Gastrocnemius medialis (tissue), 4 donors: ENCODE measurements at regions not wholly inside any gene's neighbourhood (a gene's known extent, or its start where the extent isn't known, plus 50 kb on each side); places are given as distances from the start of the nearest gene placed in this dataset.

Experiments
- ATAC-seq, 2 donors: fragments of 150-250 bp; one replicate each; pipeline ENCODE4 v1.9.1; 2016
- DNase-seq, 2 donors: peaks; one replicate each; pipeline ENCODE4 v3.0.0-alpha.2; 2019
- H3K27ac ChIP-seq, 4 donors: fragments of 200-600 bp; sonication (generic); 1 replicate in 1 of 4; 2 replicates in 3 of 4; pipeline ENCODE4 v1.5.1; 2016 to 2018; ENCODE audit warnings: mild to moderate bottlenecking in 2 of 4, moderate library complexity in 1 of 4
- H3K27me3 ChIP-seq, 3 donors: fragments of 200-600 bp; sonication (generic) in 2 of 3; 1 replicate in 1 of 3; 2 replicates in 2 of 3; pipeline versions ENCODE4 v1.5.1 to v1.6.0; 2016 to 2019; ENCODE audit warnings: mild to moderate bottlenecking in 1 of 3, moderate library complexity in 1 of 3
- H3K36me3 ChIP-seq, 2 donors: fragments of 200-600 bp; sonication (generic) in 1 of 2; one replicate each; pipeline ENCODE4 v1.5.1; 2017 to 2018
- H3K4me1 ChIP-seq, 2 donors: fragments of 200-600 bp; sonication (generic) in 1 of 2; one replicate each; pipeline ENCODE4 v1.5.1; 2016 to 2017; ENCODE audit warnings: mild to moderate bottlenecking in 2 of 2
- H3K4me3 ChIP-seq, 4 donors: fragments of 200-600 bp; sonication (generic) in 3 of 4; 1 replicate in 1 of 4; 2 replicates in 3 of 4; pipeline ENCODE4 v1.5.1; 2016 to 2019; ENCODE audit warnings: mild to moderate bottlenecking in 2 of 4
- H3K9me3 ChIP-seq, 3 donors: fragments of 200-600 bp; sonication (generic) in 2 of 3; 1 replicate in 1 of 3; 2 replicates in 2 of 3; pipeline ENCODE4 v1.5.1; 2016 to 2019
- POLR2A ChIP-seq, 2 donors: fragments of 450-650 bp; IDR thresholded peaks; one replicate each; pipeline ENCODE4 v1.6.1; 2017; ENCODE audit warnings: antibody characterized with exemption in 2 of 2, mild to moderate bottlenecking in 2 of 2, moderate library complexity in 2 of 2
- in situ Hi-C, 4 donors: fragments of 200-750 bp; cut with MboI; loops; one replicate each; pipeline versions ENCODE4 v1.15.0 to v1.8.0; 2017; ENCODE audit warnings: low sequenced_read_pairs in 4 of 4
- intact Hi-C: fragments of 100-400 bp; cut with DNase I; formaldehyde crosslinking; loops from one replicate; pipeline ENCODE4 v1.15.1; 2023; ENCODE audit warnings: low total_unique reads
- TF ChIP-seq, protein P1 (sequence below), 5 experiments: fragments of 450-650 bp in 3 of 5; fragments of 200-600 bp in 2 of 5; sonication (generic) in 2 of 5; IDR thresholded peaks in 4 of 5; conservative IDR thresholded peaks in 1 of 5; 1 replicate in 4 of 5; 2 replicates in 1 of 5; pipeline ENCODE4 v1.5.1; 2016 to 2019; ENCODE audit warnings: antibody characterized with exemption in 5 of 5, mild to moderate bottlenecking in 3 of 5, moderate library complexity in 3 of 5

DNA sequence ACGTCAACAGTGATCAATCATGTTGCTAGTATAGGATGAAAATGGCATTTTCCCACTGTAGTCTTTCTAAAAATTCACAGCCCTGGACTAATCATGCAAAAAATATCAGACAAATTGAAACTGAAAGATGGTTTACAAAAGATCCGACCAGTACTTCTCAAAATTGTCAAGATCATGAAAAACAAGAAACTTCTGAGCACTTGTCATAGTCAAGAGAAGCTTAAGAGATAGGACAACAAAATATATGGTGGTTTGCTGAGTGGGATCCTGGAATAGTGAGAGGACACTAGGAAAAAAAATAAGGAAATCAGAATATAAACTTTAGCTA is 101.1 kb downstream of the NAA11 start:
- no peak for TF ChIP-seq POLR2A (IDR thresholded peaks at IDR 0.05)
- TF ChIP-seq, protein P1, sequence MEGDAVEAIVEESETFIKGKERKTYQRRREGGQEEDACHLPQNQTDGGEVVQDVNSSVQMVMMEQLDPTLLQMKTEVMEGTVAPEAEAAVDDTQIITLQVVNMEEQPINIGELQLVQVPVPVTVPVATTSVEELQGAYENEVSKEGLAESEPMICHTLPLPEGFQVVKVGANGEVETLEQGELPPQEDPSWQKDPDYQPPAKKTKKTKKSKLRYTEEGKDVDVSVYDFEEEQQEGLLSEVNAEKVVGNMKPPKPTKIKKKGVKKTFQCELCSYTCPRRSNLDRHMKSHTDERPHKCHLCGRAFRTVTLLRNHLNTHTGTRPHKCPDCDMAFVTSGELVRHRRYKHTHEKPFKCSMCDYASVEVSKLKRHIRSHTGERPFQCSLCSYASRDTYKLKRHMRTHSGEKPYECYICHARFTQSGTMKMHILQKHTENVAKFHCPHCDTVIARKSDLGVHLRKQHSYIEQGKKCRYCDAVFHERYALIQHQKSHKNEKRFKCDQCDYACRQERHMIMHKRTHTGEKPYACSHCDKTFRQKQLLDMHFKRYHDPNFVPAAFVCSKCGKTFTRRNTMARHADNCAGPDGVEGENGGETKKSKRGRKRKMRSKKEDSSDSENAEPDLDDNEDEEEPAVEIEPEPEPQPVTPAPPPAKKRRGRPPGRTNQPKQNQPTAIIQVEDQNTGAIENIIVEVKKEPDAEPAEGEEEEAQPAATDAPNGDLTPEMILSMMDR (IDR thresholded peaks at IDR 0.05 in 4 of 5, conservative IDR thresholded peaks at IDR 0.05 in 1 of 5), result no peak
- Histone ChIP-seq H3K36me3 (no peaks in the 10 kb centered on the region), H3K4me1 (no peaks in the 10 kb centered on the region), H3K4me3 (no peak overlapping the region), H3K27me3 (no peaks in the 10 kb centered on the region), H3K9me3 (no peaks in the 10 kb centered on the region), H3K27ac (no peak overlapping the region)
- DNase-seq (no peak), ATAC-seq (no peak)
- in situ Hi-C loops, result no loop called here
- intact Hi-C loops, result no loop called here

GRCh38 chr4:79223993-79224776 is 101.7 kb downstream of the NAA11 start:
- intact Hi-C loops, result no loop called here
- no peaks in the 10 kb centered on the region for H3K36me3 ChIP-seq
- TF ChIP-seq, protein P1 (IDR thresholded peaks at IDR 0.05 in 4 of 5, conservative IDR thresholded peaks at IDR 0.05 in 1 of 5), result no peak
- no peak for TF ChIP-seq POLR2A (IDR thresholded peaks at IDR 0.05)
- no peak for ATAC-seq
- no peak overlapping the region for H3K27ac ChIP-seq
- no peak overlapping the region for H3K4me3 ChIP-seq
- H3K27me3 ChIP-seq, result no peaks in the 10 kb centered on the region
- H3K9me3 ChIP-seq, result no peaks in the 10 kb centered on the region
- no peaks in the 10 kb centered on the region for H3K4me1 ChIP-seq
- DNase-seq, result no peak
- in situ Hi-C loops, result no loop called here

DNA sequence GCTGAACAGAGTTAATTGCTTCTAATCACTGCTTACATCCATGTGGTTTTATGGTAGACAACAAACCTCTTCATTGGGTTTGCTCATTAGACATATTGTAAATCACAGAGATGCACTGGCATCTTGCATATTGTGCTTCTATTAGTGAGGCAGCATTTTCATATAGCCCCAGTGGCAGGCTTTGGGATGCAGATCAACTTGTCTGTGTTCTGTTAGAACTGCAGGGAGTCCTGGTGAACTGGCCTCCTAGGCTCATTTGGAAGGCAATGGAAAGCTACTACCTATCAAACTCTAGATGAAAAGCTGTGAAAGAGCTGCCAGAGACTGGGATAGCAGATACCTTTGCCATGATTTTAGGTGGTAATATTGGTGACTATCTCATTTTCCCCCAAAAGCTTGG is 108.8 kb downstream of the NAA11 start:
- in situ Hi-C loops, result no loop called here
- H3K27ac ChIP-seq, result no peak overlapping the region
- no peaks in the 10 kb centered on the region for H3K27me3 ChIP-seq
- H3K36me3 ChIP-seq, result no peaks in the 10 kb centered on the region
- no peak for ATAC-seq
- H3K9me3 ChIP-seq, result no peaks in the 10 kb centered on the region
- TF ChIP-seq POLR2A (IDR thresholded peaks at IDR 0.05), result no peak
- TF ChIP-seq, protein P1 (IDR thresholded peaks at IDR 0.05 in 4 of 5, conservative IDR thresholded peaks at IDR 0.05 in 1 of 5), result no peak
- intact Hi-C loops, result no loop called here
- peaks cover 0 to 3% of the 10 kb centered on the region in 2 donors for H3K4me1 ChIP-seq
- no peak overlapping the region for H3K4me3 ChIP-seq
- DNase-seq, result no peak

DNA sequence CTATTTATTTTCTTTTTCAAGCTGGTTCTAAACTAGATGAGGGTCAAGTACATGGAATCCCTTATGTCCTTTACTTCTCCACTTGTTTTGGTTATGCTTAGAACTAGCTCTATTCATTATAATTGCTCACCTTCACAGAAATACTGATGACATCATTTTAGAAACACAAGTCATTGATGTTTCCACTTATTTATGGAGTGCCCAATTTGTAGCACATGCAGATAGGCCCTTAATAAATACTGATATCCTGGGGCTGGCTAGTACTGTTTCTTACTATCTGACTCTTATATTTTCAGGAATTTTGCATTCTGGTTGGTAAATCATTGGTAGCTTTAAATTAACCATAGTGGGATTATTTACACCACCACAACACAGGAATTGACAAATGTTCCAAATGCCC is 112.2 kb downstream of the NAA11 start:
- Histone ChIP-seq H3K4me1 (peaks cover 0 to 3% of the 10 kb centered on the region in 2 donors), H3K9me3 (no peaks in the 10 kb centered on the region), H3K4me3 (no peak overlapping the region), H3K27me3 (no peaks in the 10 kb centered on the region), H3K27ac (no peak overlapping the region), H3K36me3 (no peaks in the 10 kb centered on the region)
- intact Hi-C loops (no loop called here), in situ Hi-C loops (no loop called here)
- ATAC-seq, result no peak
- DNase-seq, result no peak
- TF ChIP-seq, protein P1 (IDR thresholded peaks at IDR 0.05 in 4 of 5, conservative IDR thresholded peaks at IDR 0.05 in 1 of 5), result no peak
- TF ChIP-seq POLR2A (IDR thresholded peaks at IDR 0.05), result no peak

- H3K36me3 ChIP-seq, result no peaks in the 10 kb centered on the region
- ATAC-seq, result no peak
- no peak for DNase-seq
- no peaks in the 10 kb centered on the region for H3K27me3 ChIP-seq
- TF ChIP-seq, protein P1 (IDR thresholded peaks at IDR 0.05 in 4 of 5, conservative IDR thresholded peaks at IDR 0.05 in 1 of 5), result no peak
- no peak for TF ChIP-seq POLR2A (IDR thresholded peaks at IDR 0.05)
- peaks cover 0 to 3% of the 10 kb centered on the region in 2 donors for H3K4me1 ChIP-seq
- in situ Hi-C loops (no loop called here), intact Hi-C loops (no loop called here)
- no peak overlapping the region for H3K4me3 ChIP-seq
- no peaks in the 10 kb centered on the region for H3K9me3 ChIP-seq
- no peak overlapping the region for H3K27ac ChIP-seq
These were observed 112.9 kb downstream of the NAA11 start for GRCh38 chr4:79213010-79213409.
